ENCODE measurements at regions not wholly inside any gene's neighbourhood (a gene's known extent, or its start where the extent isn't known, plus 50 kb on each side); places are given as distances from the start of the nearest gene placed in this dataset.

DNA sequence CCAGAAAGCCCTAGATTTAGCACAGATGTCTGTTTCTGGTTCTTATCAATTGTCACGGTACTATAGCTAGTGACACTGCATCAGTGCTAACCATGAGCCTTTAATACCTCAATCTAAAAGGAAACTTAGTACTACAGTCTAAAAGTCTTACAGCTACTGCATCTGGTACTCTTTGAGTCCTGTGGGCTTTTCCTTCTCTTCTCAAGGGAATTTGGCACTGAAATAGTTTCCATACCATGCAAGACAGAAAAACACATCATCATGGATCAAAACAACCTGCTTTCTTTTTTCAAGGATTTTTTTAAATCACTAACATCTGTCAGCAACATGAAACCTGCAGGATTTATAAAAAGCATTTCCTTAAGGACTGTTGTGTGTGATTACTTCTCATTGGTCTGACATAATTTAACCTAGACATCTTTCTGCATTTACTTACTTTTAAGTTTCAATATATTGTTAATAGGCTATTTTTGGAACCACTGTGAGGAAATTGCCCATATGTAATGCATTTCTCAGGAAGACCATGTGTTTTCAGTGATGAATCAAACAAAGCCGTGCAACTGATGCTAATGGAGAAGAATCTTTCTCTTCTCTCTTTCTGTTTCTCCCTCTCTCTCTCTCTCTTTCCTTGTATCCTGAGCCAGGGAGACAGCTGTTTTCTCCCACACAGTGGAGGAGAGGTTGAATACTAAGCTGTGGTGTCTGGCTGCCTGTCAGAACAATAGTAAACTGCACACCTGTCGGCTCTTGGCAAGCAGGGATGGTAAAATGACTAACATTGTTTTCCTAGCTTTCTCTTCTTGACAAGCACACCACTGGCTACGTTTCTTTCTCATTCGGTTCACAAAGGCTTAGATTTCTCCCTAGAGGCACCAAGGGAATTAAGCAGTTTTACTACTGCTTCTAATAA is 273.4 kb downstream of the CSNK1G3 start:
- DNase-seq, result no peak
- H3K36me3 ChIP-seq (ENCODE audit: control insufficient read depth in 4 of 4, insufficient read depth in 4 of 4, low read length in 3 of 4), result no peaks in the 10 kb centered on the region
- ChIA-PET POLR2A (no interaction called here), CTCF (no interaction called here)
- peaks cover 0 to 20% (median 10%) of the 10 kb centered on the region in 5 experiments for H3K9me3 ChIP-seq (ENCODE audit: control extremely low read depth in 1 of 5, control insufficient read depth in 4 of 5, insufficient read depth in 2 of 5, low read depth in 1 of 5, low read length in 4 of 5)
- no peak overlapping the region for H3K27ac ChIP-seq (ENCODE audit: insufficient read depth in 1 of 2, low read depth in 1 of 2, low read length in 2 of 2, poor library complexity in 1 of 2, severe bottlenecking in 2 of 2)
- no peaks in the 10 kb centered on the region for H3K27me3 ChIP-seq (replicated peaks in 2 of 5; ENCODE audit: control insufficient read depth in 4 of 5, insufficient read depth in 5 of 5, low read length in 4 of 5)
- no peaks in the 10 kb centered on the region for H3K4me1 ChIP-seq (ENCODE audit: control extremely low read depth in 1 of 4, control insufficient read depth in 4 of 4, insufficient read depth in 4 of 4, low read length in 3 of 4)
- 89% methylated on average over 2 of the region's 5 CpGs for WGBS (ENCODE audit: insufficient coverage)
- H3K4me3 ChIP-seq (ENCODE audit: control insufficient read depth in 1 of 7, extremely low read depth in 1 of 7, insufficient read depth in 4 of 7, low read depth in 2 of 7, low read length in 6 of 7), result no peak overlapping the region

- no peak for DNase-seq
- ChIA-PET CTCF (no interaction called here), POLR2A (no interaction called here)
Measured at GRCh38 chr5:123783421-123783820, 271.4 kb downstream of the CSNK1G3 start.

GRCh38 chr5:123778641-123779040 is 266.7 kb downstream of the CSNK1G3 start:
- Histone ChIP-seq H3K9me3 (ENCODE audit: control extremely low read depth in 1 of 5, control insufficient read depth in 4 of 5, insufficient read depth in 2 of 5, low read depth in 1 of 5, low read length in 4 of 5) (peaks cover 0 to 3% (median 0%) of the 10 kb centered on the region in 5 experiments), H3K36me3 (ENCODE audit: control insufficient read depth in 4 of 4, insufficient read depth in 4 of 4, low read length in 3 of 4) (no peaks in the 10 kb centered on the region), H3K4me3 (ENCODE audit: control insufficient read depth in 1 of 7, extremely low read depth in 1 of 7, insufficient read depth in 4 of 7, low read depth in 2 of 7, low read length in 6 of 7) (no peak overlapping the region), H3K27ac (ENCODE audit: insufficient read depth in 1 of 2, low read depth in 1 of 2, low read length in 2 of 2, poor library complexity in 1 of 2, severe bottlenecking in 2 of 2) (no peak overlapping the region), H3K4me1 (ENCODE audit: control extremely low read depth in 1 of 4, control insufficient read depth in 4 of 4, insufficient read depth in 4 of 4, low read length in 3 of 4) (no peaks in the 10 kb centered on the region), H3K27me3 (replicated peaks in 2 of 5; ENCODE audit: control insufficient read depth in 4 of 5, insufficient read depth in 5 of 5, low read length in 4 of 5) (no peaks in the 10 kb centered on the region)
- DNase-seq, result no peak
- CTCF ChIA-PET, result no interaction called here
- POLR2A ChIA-PET, result no interaction called here
- 95% methylated on average over 4 of the region's 7 CpGs for WGBS (ENCODE audit: insufficient coverage)

More at GRCh38 chr5:123783421-123783820, 271.4 kb downstream of the CSNK1G3 start:
- Histone ChIP-seq H3K27me3 (replicated peaks in 2 of 5; ENCODE audit: control insufficient read depth in 4 of 5, insufficient read depth in 5 of 5, low read length in 4 of 5) (no peaks in the 10 kb centered on the region), H3K27ac (ENCODE audit: insufficient read depth in 1 of 2, low read depth in 1 of 2, low read length in 2 of 2, poor library complexity in 1 of 2, severe bottlenecking in 2 of 2) (no peak overlapping the region), H3K4me1 (ENCODE audit: control extremely low read depth in 1 of 4, control insufficient read depth in 4 of 4, insufficient read depth in 4 of 4, low read length in 3 of 4) (no peaks in the 10 kb centered on the region), H3K4me3 (ENCODE audit: control insufficient read depth in 1 of 7, extremely low read depth in 1 of 7, insufficient read depth in 4 of 7, low read depth in 2 of 7, low read length in 6 of 7) (no peak overlapping the region), H3K9me3 (ENCODE audit: control extremely low read depth in 1 of 5, control insufficient read depth in 4 of 5, insufficient read depth in 2 of 5, low read depth in 1 of 5, low read length in 4 of 5) (peaks cover 0 to 2% (median 0%) of the 10 kb centered on the region in 5 experiments), H3K36me3 (ENCODE audit: control insufficient read depth in 4 of 4, insufficient read depth in 4 of 4, low read length in 3 of 4) (no peaks in the 10 kb centered on the region)
- no CpG with 5 or more reads among the region's 1 CpG for WGBS (ENCODE audit: insufficient coverage)

DNA sequence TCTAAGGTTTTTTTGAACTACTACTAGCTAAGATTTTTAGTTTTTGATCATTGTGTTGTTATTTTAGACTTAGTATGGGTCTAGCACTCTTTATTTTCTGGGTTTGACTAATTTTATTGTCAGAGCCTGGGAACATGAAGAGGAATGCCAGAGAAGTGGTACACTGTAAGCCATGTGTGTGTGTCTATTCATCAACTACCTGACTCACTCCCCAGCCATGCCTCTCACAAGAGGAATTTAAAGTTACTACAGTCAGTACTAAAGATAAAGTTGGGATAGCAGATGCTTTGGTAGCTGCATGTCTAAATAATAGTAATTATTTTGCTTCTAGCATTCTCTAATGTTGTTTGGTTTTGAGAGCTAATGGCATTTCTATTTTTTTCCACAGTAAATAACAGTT is 264.8 kb downstream of the CSNK1G3 start:
- CTCF ChIA-PET, result no interaction called here
- DNase-seq, result no peak
- H3K9me3 ChIP-seq (ENCODE audit: control extremely low read depth in 1 of 5, control insufficient read depth in 4 of 5, insufficient read depth in 2 of 5, low read depth in 1 of 5, low read length in 4 of 5), result peaks cover 2 to 17% (median 6%) of the 10 kb centered on the region in 5 experiments

DNA sequence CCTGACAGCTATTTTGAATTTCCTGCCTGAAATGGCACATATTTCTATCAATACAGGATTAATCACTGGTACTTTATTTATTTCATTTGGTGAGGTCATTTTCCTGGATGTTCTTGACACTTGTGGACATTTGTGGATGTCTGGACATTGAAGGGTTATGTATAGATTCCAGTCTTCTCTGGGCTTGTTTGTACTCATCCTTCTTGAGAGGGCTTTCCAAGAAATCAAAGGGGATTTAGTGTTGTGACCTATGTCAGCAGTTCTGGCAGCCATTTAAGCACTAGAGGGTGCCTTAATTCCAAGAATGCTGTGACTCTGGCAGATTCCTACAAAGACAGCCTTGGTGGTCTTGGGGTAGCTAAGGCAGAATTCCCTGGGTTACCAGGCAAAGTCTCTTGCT is 259.7 kb downstream of the CSNK1G3 start:
- POLR2A ChIA-PET, result no interaction called here

More for the DNA sequence above, 264.8 kb downstream of the CSNK1G3 start:
- no peak overlapping the region for H3K4me3 ChIP-seq (ENCODE audit: control insufficient read depth in 1 of 7, extremely low read depth in 1 of 7, insufficient read depth in 4 of 7, low read depth in 2 of 7, low read length in 6 of 7)
- H3K4me1 ChIP-seq (ENCODE audit: control extremely low read depth in 1 of 4, control insufficient read depth in 4 of 4, insufficient read depth in 4 of 4, low read length in 3 of 4), result no peaks in the 10 kb centered on the region
- no peak overlapping the region for H3K27ac ChIP-seq (ENCODE audit: insufficient read depth in 1 of 2, low read depth in 1 of 2, low read length in 2 of 2, poor library complexity in 1 of 2, severe bottlenecking in 2 of 2)
- no peaks in the 10 kb centered on the region for H3K36me3 ChIP-seq (ENCODE audit: control insufficient read depth in 4 of 4, insufficient read depth in 4 of 4, low read length in 3 of 4)
- POLR2A ChIA-PET, result no interaction called here
- no peaks in the 10 kb centered on the region for H3K27me3 ChIP-seq (replicated peaks in 2 of 5; ENCODE audit: control insufficient read depth in 4 of 5, insufficient read depth in 5 of 5, low read length in 4 of 5)

DNA sequence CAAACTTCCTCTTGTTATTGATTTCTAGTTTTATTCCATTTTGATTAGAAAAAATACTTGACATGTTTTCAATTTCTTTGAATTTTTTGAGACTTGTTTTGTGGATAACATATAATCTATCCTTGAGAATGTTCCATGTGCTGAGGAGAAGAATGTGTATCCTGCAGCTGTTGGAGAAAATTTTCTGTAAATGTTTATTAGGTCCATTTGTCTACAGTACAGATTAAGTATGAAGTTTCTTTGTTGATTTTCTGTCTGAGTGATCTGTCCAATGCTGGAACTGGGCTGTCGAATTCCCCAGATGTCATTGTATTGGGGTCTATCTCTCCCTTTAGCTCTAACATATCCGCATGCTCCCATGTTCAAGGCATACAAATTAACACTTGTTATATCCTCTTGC is 251.2 kb downstream of the CSNK1G3 start:
- CTCF ChIA-PET, result no interaction called here
- H3K9me3 ChIP-seq (ENCODE audit: control extremely low read depth in 1 of 5, control insufficient read depth in 4 of 5, insufficient read depth in 2 of 5, low read depth in 1 of 5, low read length in 4 of 5), result peaks cover 0 to 3% (median 2%) of the 10 kb centered on the region in 5 experiments
- H3K4me3 ChIP-seq (ENCODE audit: control insufficient read depth in 1 of 7, extremely low read depth in 1 of 7, insufficient read depth in 4 of 7, low read depth in 2 of 7, low read length in 6 of 7), result no peak overlapping the region
- H3K4me1 ChIP-seq (ENCODE audit: control extremely low read depth in 1 of 4, control insufficient read depth in 4 of 4, insufficient read depth in 4 of 4, low read length in 3 of 4), result no peaks in the 10 kb centered on the region
- no peak for DNase-seq
- WGBS (ENCODE audit: insufficient coverage), result no CpG with 5 or more reads among the region's 2 CpGs
- no peaks in the 10 kb centered on the region for H3K36me3 ChIP-seq (ENCODE audit: control insufficient read depth in 4 of 4, insufficient read depth in 4 of 4, low read length in 3 of 4)
- H3K27ac ChIP-seq (ENCODE audit: insufficient read depth in 1 of 2, low read depth in 1 of 2, low read length in 2 of 2, poor library complexity in 1 of 2, severe bottlenecking in 2 of 2), result no peak overlapping the region
- POLR2A ChIA-PET, result no interaction called here
- H3K27me3 ChIP-seq (replicated peaks in 2 of 5; ENCODE audit: control insufficient read depth in 4 of 5, insufficient read depth in 5 of 5, low read length in 4 of 5), result no peaks in the 10 kb centered on the region

More for the DNA sequence above, 259.7 kb downstream of the CSNK1G3 start:
- Histone ChIP-seq H3K27ac (ENCODE audit: insufficient read depth in 1 of 2, low read depth in 1 of 2, low read length in 2 of 2, poor library complexity in 1 of 2, severe bottlenecking in 2 of 2) (no peak overlapping the region), H3K9me3 (ENCODE audit: control extremely low read depth in 1 of 5, control insufficient read depth in 4 of 5, insufficient read depth in 2 of 5, low read depth in 1 of 5, low read length in 4 of 5) (peaks cover 2 to 29% (median 16%) of the 10 kb centered on the region in 5 experiments), H3K27me3 (replicated peaks in 2 of 5; ENCODE audit: control insufficient read depth in 4 of 5, insufficient read depth in 5 of 5, low read length in 4 of 5) (no peaks in the 10 kb centered on the region), H3K4me3 (ENCODE audit: control insufficient read depth in 1 of 7, extremely low read depth in 1 of 7, insufficient read depth in 4 of 7, low read depth in 2 of 7, low read length in 6 of 7) (no peak overlapping the region), H3K4me1 (ENCODE audit: control extremely low read depth in 1 of 4, control insufficient read depth in 4 of 4, insufficient read depth in 4 of 4, low read length in 3 of 4) (no peaks in the 10 kb centered on the region), H3K36me3 (ENCODE audit: control insufficient read depth in 4 of 4, insufficient read depth in 4 of 4, low read length in 3 of 4) (no peaks in the 10 kb centered on the region)
- DNase-seq, result peak in 2 of 3 donors; percentile 4
- CTCF ChIA-PET, result no interaction called here

DNA sequence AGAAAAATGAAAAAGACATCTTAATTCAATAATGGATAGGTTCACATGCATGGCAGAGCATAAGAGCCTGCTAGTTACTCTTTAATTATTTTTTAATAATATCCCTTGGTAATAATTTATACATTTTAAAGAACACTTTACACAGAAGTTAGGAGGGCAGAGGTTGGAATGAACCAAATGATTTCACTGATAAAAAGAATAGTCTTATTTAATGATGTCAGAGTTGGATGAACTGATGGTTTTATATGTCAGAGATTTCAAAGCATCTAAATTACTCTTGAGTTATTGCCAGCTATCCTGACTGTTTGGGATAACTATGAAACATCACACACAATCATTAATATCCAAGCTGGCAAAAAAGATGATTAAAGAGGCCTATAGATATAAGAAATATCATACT is 244.8 kb downstream of the CSNK1G3 start:
- Histone ChIP-seq H3K27me3 (replicated peaks in 2 of 5; ENCODE audit: control insufficient read depth in 4 of 5, insufficient read depth in 5 of 5, low read length in 4 of 5) (no peaks in the 10 kb centered on the region), H3K9me3 (ENCODE audit: control extremely low read depth in 1 of 5, control insufficient read depth in 4 of 5, insufficient read depth in 2 of 5, low read depth in 1 of 5, low read length in 4 of 5) (peaks cover 0 to 2% (median 0%) of the 10 kb centered on the region in 5 experiments), H3K27ac (ENCODE audit: insufficient read depth in 1 of 2, low read depth in 1 of 2, low read length in 2 of 2, poor library complexity in 1 of 2, severe bottlenecking in 2 of 2) (no peak overlapping the region), H3K4me3 (ENCODE audit: control insufficient read depth in 1 of 7, extremely low read depth in 1 of 7, insufficient read depth in 4 of 7, low read depth in 2 of 7, low read length in 6 of 7) (no peak overlapping the region), H3K36me3 (ENCODE audit: control insufficient read depth in 4 of 4, insufficient read depth in 4 of 4, low read length in 3 of 4) (no peaks in the 10 kb centered on the region), H3K4me1 (ENCODE audit: control extremely low read depth in 1 of 4, control insufficient read depth in 4 of 4, insufficient read depth in 4 of 4, low read length in 3 of 4) (no peaks in the 10 kb centered on the region)
- DNase-seq, result no peak
- POLR2A ChIA-PET, result no interaction called here
- CTCF ChIA-PET, result no interaction called here

Data from common myeloid progenitor, CD34-positive (primary cell).